K562 (cell line): ENCODE measurements at regions not wholly inside any gene's neighbourhood (a gene's known extent, or its start where the extent isn't known, plus 50 kb on each side); places are given as distances from the start of the nearest gene placed in this dataset.
"Not testable (repeated sequence)": the region's sequence is repeated elsewhere in the genome, so short reads cannot be mapped to it uniquely, and the experiment has no call there.

ENCODE experiments used
- ATAC-seq: fragments of 200-7000 bp; cut with Tn5 transposase; 3 replicates; pipeline ENCODE4 v1.9.1; 2020; ENCODE audit warnings: moderate library complexity
- BruUV-seq: library from RNA; stranded (reverse); fragments of 400-500 nt; replicated peaks from 2 replicates; lab custom pipeline; 2021; lab: Mats Ljungman, UMichigan
- CTCF ChIA-PET: fragments of 300-600 bp; formaldehyde crosslinking; extraction: SDS; loops from one replicate; lab custom pipeline; 2021; ENCODE audit warnings: low intra/inter-chr PET ratio; lab: Yijun Ruan, JAX
- POLR2A ChIA-PET: fragments of 300-600, 350-650 bp; sonication (Branson Sonifier 250); formaldehyde crosslinking; extraction: SDS; loops from one replicate; lab custom pipeline; 2021; ENCODE audit warnings: antibody characterized with exemption, inconsistent platforms; lab: Yijun Ruan, JAX
- DNase-seq, 4 experiments: peaks; one replicate each; pipeline versions ENCODE4 v3.0.0 to v3.0.0-alpha.2; 2011 to 2018; ENCODE audit warnings: low spot score in 3 of 4, mixed read lengths in 3 of 4; ENCODE audit errors: extremely low read depth in 1 of 4
- FAIRE-seq: peaks from 2 replicates; lab custom pipeline; 2011; peaks lifted over from hg19 to GRCh38; lab: Jason Lieb, UNC
- H2AFZ ChIP-seq: 2 replicates; pipeline ENCODE4 v1.6.0; 2011; ENCODE audit warnings: low read depth, low read length, control low read depth, inconsistent platforms
- H3K27ac ChIP-seq: fragments of 200-600 bp; 3 replicates; pipeline ENCODE4 v1.8.0; 2011; ENCODE audit warnings: low read depth, mild to moderate bottlenecking, control low read depth, inconsistent platforms, low read length, moderate library complexity, mixed read lengths; ENCODE audit errors: extremely low read depth
- H3K27me3 ChIP-seq, 2 experiments: fragments of 300-600 bp in 1 of 2; 2 replicates in 1 of 2; 3 replicates in 1 of 2; pipeline versions ENCODE4 v1.6.0 to v1.8.0; 2011; ENCODE audit warnings: inconsistent platforms in 2 of 2, low read length in 2 of 2, mild to moderate bottlenecking in 1 of 2, mixed read lengths in 1 of 2, moderate library complexity in 1 of 2; ENCODE audit not compliant: control insufficient read depth in 2 of 2, insufficient read depth in 2 of 2
- H3K36me3 ChIP-seq: fragments of 300-600 bp; 3 replicates; pipeline ENCODE4 v1.8.0; 2011; ENCODE audit warnings: mild to moderate bottlenecking, low read length, inconsistent platforms; ENCODE audit not compliant: control insufficient read depth, insufficient read depth
- H3K4me1 ChIP-seq, 2 experiments: fragments of 200-600 bp in 1 of 2; replicated peaks in 1 of 2; 2 replicates in 1 of 2; 3 replicates in 1 of 2; pipeline versions ENCODE4 v1.5.1 to v1.8.0; 2011; ENCODE audit warnings: inconsistent platforms in 2 of 2, low read length in 2 of 2, mild to moderate bottlenecking in 1 of 2, mixed read lengths in 1 of 2, moderate library complexity in 1 of 2; ENCODE audit not compliant: control insufficient read depth in 2 of 2, insufficient read depth in 2 of 2
- H3K4me2 ChIP-seq: 2 replicates; pipeline ENCODE4 v1.6.1; 2011; ENCODE audit warnings: low read length, control low read depth, inconsistent platforms, mixed read lengths; ENCODE audit not compliant: insufficient read depth
- H3K4me3 ChIP-seq: fragments of 200-600 bp; sonication (generic), shearing (Covaris generic); 2 replicates; pipeline ENCODE4 v1.5.1; 2016; ENCODE audit warnings: control low read depth, inconsistent platforms
- H3K79me2 ChIP-seq: fragments of 200-600 bp; 3 replicates; pipeline ENCODE4 v1.8.0; 2011; ENCODE audit warnings: low read length, inconsistent platforms; ENCODE audit not compliant: control insufficient read depth, insufficient read depth
- H3K9ac ChIP-seq, 2 experiments: 2 replicates each; pipeline versions ENCODE4 v1.6.0 to v1.6.1; 2011; ENCODE audit warnings: low read depth in 2 of 2, low read length in 2 of 2, control low read depth in 1 of 2, inconsistent platforms in 1 of 2, mild to moderate bottlenecking in 1 of 2, mixed read lengths in 1 of 2; ENCODE audit not compliant: insufficient read depth in 1 of 2
- H3K9me1 ChIP-seq: one replicate; pipeline ENCODE4 v1.6.0; 2011; ENCODE audit warnings: inconsistent platforms, mild to moderate bottlenecking, low read length, moderate library complexity; ENCODE audit not compliant: control insufficient read depth, insufficient read depth
- H3K9me3 ChIP-seq: replicated peaks from 2 replicates; pipeline ENCODE4 v1.5.1; 2011; ENCODE audit warnings: low read depth, low read length, inconsistent platforms; ENCODE audit not compliant: control insufficient read depth, insufficient read depth
- H4K20me1 ChIP-seq: replicated peaks from 2 replicates; pipeline ENCODE4 v1.6.1; 2011; ENCODE audit warnings: low read length, inconsistent platforms, mixed read lengths; ENCODE audit not compliant: control insufficient read depth, insufficient read depth
- ZC3H11A ChIP-seq: IDR thresholded peaks from 2 replicates; pipeline ENCODE4 v1.6.1; 2012; ENCODE audit warnings: low read depth, low read length, improper control_type of control experiment
- ZFP36 ChIP-seq: fragments of 150-350 bp; IDR thresholded peaks from 2 replicates; pipeline ENCODE4 v1.6.1; 2018; ENCODE audit warnings: low read length, low read depth; ENCODE audit not compliant: partially characterized antibody
- ZKSCAN1 ChIP-seq: fragments of 150-350 bp; IDR thresholded peaks from 2 replicates; pipeline ENCODE4 v1.6.1; 2016; ENCODE audit warnings: low read depth, low read length
- WGBS: fragments of 100-300 bp; shearing (Covaris generic); methylation state at CpG from one replicate; pipeline ENCODE4 v1.1.6; 2016; ENCODE audit warnings: low coverage, mixed read lengths; ENCODE audit not compliant: insufficient coverage; ENCODE audit errors: missing lambda C conversion rate; 5-methylcytosine and 5-hydroxymethylcytosine counted together
- in situ Hi-C: fragments of 300-500 bp; cut with MboI; formaldehyde crosslinking; loops from 4 replicates; pipeline ENCODE4 v1.15.0; 2018; ENCODE audit warnings: inconsistent platforms, mixed read lengths
- intact Hi-C: fragments of 100-400 bp; cut with micrococcal nuclease; formaldehyde crosslinking; loops from 2 replicates; pipeline ENCODE4 v1.14.2; 2022

DNA sequence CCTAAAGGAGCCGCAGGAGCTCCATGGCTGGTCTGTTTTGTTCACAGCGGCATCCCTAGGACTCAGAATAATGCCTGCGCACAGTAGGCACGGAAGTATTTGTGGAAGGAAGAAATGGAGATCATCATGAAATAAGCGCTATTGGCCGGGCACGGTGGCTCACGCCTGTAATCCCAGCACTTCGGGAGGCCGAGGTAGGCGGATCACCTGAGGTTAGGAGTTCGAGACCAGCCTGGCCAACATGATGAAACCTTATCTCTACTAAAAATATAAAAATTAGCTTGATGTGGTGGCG, 175.5 kb upstream of the CIBAR2 start:
- H3K27ac ChIP-seq, H3K27me3 ChIP-seq, H3K36me3 ChIP-seq, H3K4me2 ChIP-seq, BruUV-seq, H3K79me2 ChIP-seq, FAIRE-seq, H3K9me1 ChIP-seq, H3K9me3 ChIP-seq, DNase-seq, POLR2A ChIA-PET, intact Hi-C loops, H2AFZ ChIP-seq, in situ Hi-C loops, H3K4me3 ChIP-seq, ATAC-seq, H3K9ac ChIP-seq: not testable (repeated sequence)
- Histone ChIP-seq H4K20me1 (peaks cover 31% of the 10 kb centered on the region), H3K4me1 (peaks cover 13 to 54% of the 10 kb centered on the region in 2 experiments)
- CTCF ChIA-PET, result interaction anchor here (1.0 kb wide), 1 partner anchor 16 kb away, joined by 3 read pairs; no protein-coding TSS in a partner anchor
- peak; percentile 87 for TF ChIP-seq ZKSCAN1
- WGBS, result 93% methylated on average over 13 of the region's 13 CpGs

- no peaks in the 10 kb centered on the region; the same call in 2 of the 3 replicates for H3K36me3 ChIP-seq
- no peaks in the 10 kb centered on the region for H3K9me3 ChIP-seq
- H3K27ac ChIP-seq, result no peak overlapping the region
- no peaks in the 10 kb centered on the region for H3K9me1 ChIP-seq
- peak overlapping the region in 1 of 2 experiments; percentile 62; a peak in 2 of 4 replicates for H3K9ac ChIP-seq
- H2AFZ ChIP-seq, result no peak overlapping the region
- in situ Hi-C loops, result no loop called here
- POLR2A ChIA-PET, result interaction anchor here (0.7 to 1.4 kb wide), 2 partner anchors 9 to 127 kb away, joined by 5 to 6 read pairs; no protein-coding TSS in a partner anchor
- H3K4me1 ChIP-seq, result peaks cover 13 to 47% of the 10 kb centered on the region in 2 experiments
- H3K4me3 ChIP-seq, result no peak overlapping the region
- CTCF ChIA-PET, result no interaction called here
- no peak for ATAC-seq
- TF ChIP-seq ZC3H11A, result no peak
- peak; percentile 80 for TF ChIP-seq ZFP36
- TF ChIP-seq, all 486 proteins: peak for 1
- no peak overlapping the region for H3K4me2 ChIP-seq
- WGBS, result 99% methylated on average over 4 of the region's 4 CpGs
- DNase-seq, result no peak
- no peaks in the 10 kb centered on the region; the same call in 2 of the 3 replicates for H3K79me2 ChIP-seq
- intact Hi-C loops, result no loop called here
- no peak for FAIRE-seq
- H4K20me1 ChIP-seq, result peaks cover 24% of the 10 kb centered on the region; the same call in 1 of the 2 replicates
- no peaks in the 10 kb centered on the region for H3K27me3 ChIP-seq
- BruUV-seq, result no TSS peak
Observed at GRCh38 chr16:85288341-85288868, 176.1 kb upstream of the CIBAR2 start.
